ENCODE measurements at regions not wholly inside any gene's neighbourhood (a gene's known extent, or its start where the extent isn't known, plus 50 kb on each side); places are given as distances from the start of the nearest gene placed in this dataset.
"Not testable (repeated sequence)": the region's sequence is repeated elsewhere in the genome, so short reads cannot be mapped to it uniquely, and the experiment has no call there.

DNA sequence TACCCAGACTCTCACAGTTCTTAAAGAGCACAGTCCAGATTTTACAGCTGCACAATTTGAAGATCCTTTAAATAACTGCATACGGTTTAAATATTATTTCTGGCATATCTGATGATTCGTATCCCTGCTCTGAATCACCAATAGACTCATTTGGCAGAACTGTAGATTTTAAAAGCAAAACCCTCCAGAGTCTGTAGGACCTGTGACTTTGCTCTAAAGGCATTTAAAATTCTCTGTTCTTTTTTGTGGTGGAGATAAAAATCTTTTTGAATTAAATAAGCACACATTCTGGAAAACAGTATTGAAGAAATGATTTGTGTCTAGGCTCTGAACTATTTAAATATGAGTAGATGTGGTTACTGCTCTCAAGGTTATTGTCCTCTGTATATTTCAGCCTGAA lies 246.2 kb upstream of the PITX2 start:
- no peaks in the 10 kb centered on the region for H3K36me3 Mint-ChIP-seq
- CTCF ChIA-PET: no interaction called here

GRCh38 chr4:110869862-110870572 lies 247.1 kb upstream of the PITX2 start:
- H3K9me3 Mint-ChIP-seq: peaks cover 0 to 3% (median 0%) of the 10 kb centered on the region in 5 donors
- Histone ChIP-seq H3K9me3 (ENCODE audit: low read length) (no peaks in the 10 kb centered on the region), H3K4me3 (ENCODE audit: low read length) (no peak overlapping the region), H3K27ac (ENCODE audit: low read depth, low read length) (no peak overlapping the region), H3K36me3 (ENCODE audit: insufficient read depth, low read length) (no peaks in the 10 kb centered on the region), H3K27me3 (ENCODE audit: insufficient read depth, low read length, poor library complexity, severe bottlenecking) (no peaks in the 10 kb centered on the region), H3K4me1 (ENCODE audit: insufficient read depth, low read length) (no peaks in the 10 kb centered on the region)
- no peaks in the 10 kb centered on the region for H3K36me3 Mint-ChIP-seq
- DNase-seq: no peak
- H3K4me3 Mint-ChIP-seq: no peak overlapping the region
- H3K27me3 Mint-ChIP-seq: no peaks in the 10 kb centered on the region
- no peak overlapping the region for H3K27ac Mint-ChIP-seq
- POLR2A ChIA-PET: no interaction called here
- CTCF ChIA-PET: no interaction called here
- no peaks in the 10 kb centered on the region for H3K4me1 Mint-ChIP-seq

More for the DNA sequence above, 246.2 kb upstream of the PITX2 start:
- H3K4me3 Mint-ChIP-seq: no peak overlapping the region
- H3K9me3 Mint-ChIP-seq: peaks cover 0 to 3% (median 0%) of the 10 kb centered on the region in 5 donors
- H3K36me3 ChIP-seq (ENCODE audit: insufficient read depth, low read length): no peaks in the 10 kb centered on the region
- POLR2A ChIA-PET: no interaction called here
- no peaks in the 10 kb centered on the region for H3K4me1 ChIP-seq (ENCODE audit: insufficient read depth, low read length)
- H3K4me3 ChIP-seq (ENCODE audit: low read length): no peak overlapping the region
- H3K27me3 Mint-ChIP-seq: no peaks in the 10 kb centered on the region
- H3K9me3 ChIP-seq (ENCODE audit: low read length): no peaks in the 10 kb centered on the region
- no peak for DNase-seq
- H3K4me1 Mint-ChIP-seq: no peaks in the 10 kb centered on the region
- no peaks in the 10 kb centered on the region for H3K27me3 ChIP-seq (ENCODE audit: insufficient read depth, low read length, poor library complexity, severe bottlenecking)
- H3K27ac ChIP-seq (ENCODE audit: low read depth, low read length): no peak overlapping the region
- no peak overlapping the region for H3K27ac Mint-ChIP-seq

- CTCF ChIA-PET; H3K27me3 ChIP-seq (ENCODE audit: insufficient read depth, low read length, poor library complexity, severe bottlenecking); H3K9me3 Mint-ChIP-seq; H3K4me1 Mint-ChIP-seq; H3K9me3 ChIP-seq (ENCODE audit: low read length); H3K4me1 ChIP-seq (ENCODE audit: insufficient read depth, low read length); POLR2A ChIA-PET; H3K4me3 ChIP-seq (ENCODE audit: low read length); H3K27ac Mint-ChIP-seq; DNase-seq; H3K27me3 Mint-ChIP-seq; H3K4me3 Mint-ChIP-seq; H3K36me3 Mint-ChIP-seq; H3K36me3 ChIP-seq (ENCODE audit: insufficient read depth, low read length); H3K27ac ChIP-seq (ENCODE audit: low read depth, low read length): not testable (repeated sequence)
Observed at GRCh38 chr4:110876214-110876613, 253.3 kb upstream of the PITX2 start.

DNA sequence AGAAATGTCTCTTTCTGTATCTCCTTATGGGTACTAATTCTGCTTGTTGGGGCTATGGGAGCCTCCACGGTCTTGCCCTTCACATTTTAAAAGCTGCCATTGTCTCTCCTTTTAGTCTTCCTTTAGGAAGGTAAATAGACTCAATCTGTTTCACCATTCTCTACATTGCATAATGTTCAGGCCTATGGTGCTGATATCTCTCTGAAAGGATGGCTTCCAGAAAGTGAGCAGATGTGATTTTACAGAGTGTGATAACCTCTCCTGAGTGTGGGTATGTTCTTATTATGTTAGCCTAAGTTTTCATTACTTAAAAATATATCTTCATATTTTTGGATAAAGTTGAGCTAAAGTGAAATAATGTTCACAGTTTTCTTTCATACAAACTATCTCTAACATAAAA lies 254.0 kb upstream of the PITX2 start:
- Histone ChIP-seq H3K27ac (ENCODE audit: low read depth, low read length) (no peak overlapping the region), H3K4me1 (ENCODE audit: insufficient read depth, low read length) (no peaks in the 10 kb centered on the region), H3K9me3 (ENCODE audit: low read length) (no peaks in the 10 kb centered on the region), H3K4me3 (ENCODE audit: low read length) (no peak overlapping the region), H3K36me3 (ENCODE audit: insufficient read depth, low read length) (no peaks in the 10 kb centered on the region), H3K27me3 (ENCODE audit: insufficient read depth, low read length, poor library complexity, severe bottlenecking) (no peaks in the 10 kb centered on the region)
- ChIA-PET CTCF (no interaction called here), POLR2A (no interaction called here)
- Mint-ChIP-seq H3K4me3 (no peak overlapping the region), H3K36me3 (no peaks in the 10 kb centered on the region), H3K27ac (no peak overlapping the region), H3K9me3 (peaks cover 0 to 7% (median 5%) of the 10 kb centered on the region in 5 donors), H3K4me1 (no peaks in the 10 kb centered on the region), H3K27me3 (no peaks in the 10 kb centered on the region)
- no peak for DNase-seq

DNA sequence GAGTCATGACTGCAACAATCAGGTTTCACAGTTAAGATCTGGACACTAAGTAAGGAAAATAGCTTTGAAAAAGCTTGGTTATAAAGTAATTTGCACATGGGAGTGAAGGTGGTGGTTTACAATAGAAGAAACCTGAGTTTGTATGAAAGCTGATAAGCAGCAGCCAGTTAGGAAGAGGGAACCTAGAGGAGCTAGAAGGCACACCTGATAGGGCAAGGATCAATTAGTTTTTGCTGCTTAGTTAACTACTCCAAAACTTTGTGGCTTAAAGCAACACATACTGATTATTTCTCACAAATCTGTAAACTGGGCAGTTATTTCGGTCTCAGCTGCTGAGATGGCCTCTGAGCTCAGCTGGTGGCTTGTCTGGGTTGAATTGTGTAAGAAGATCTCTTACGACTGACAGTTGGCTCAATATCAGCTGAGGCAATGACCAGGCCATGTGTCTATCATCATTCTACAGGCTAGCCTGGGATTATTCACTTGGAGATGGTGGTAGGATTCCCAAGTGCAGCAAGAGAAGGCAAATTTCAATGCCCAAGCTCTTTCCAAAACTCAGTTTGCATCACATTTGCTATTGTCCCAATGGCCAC lies 255.0 kb upstream of the PITX2 start:
- no peaks in the 10 kb centered on the region for H3K36me3 Mint-ChIP-seq
- Histone ChIP-seq H3K4me1 (ENCODE audit: insufficient read depth, low read length) (no peaks in the 10 kb centered on the region), H3K36me3 (ENCODE audit: insufficient read depth, low read length) (no peaks in the 10 kb centered on the region), H3K27me3 (ENCODE audit: insufficient read depth, low read length, poor library complexity, severe bottlenecking) (no peaks in the 10 kb centered on the region), H3K9me3 (ENCODE audit: low read length) (no peaks in the 10 kb centered on the region), H3K4me3 (ENCODE audit: low read length) (no peak overlapping the region), H3K27ac (ENCODE audit: low read depth, low read length) (no peak overlapping the region)
- DNase-seq: no peak
- no peak overlapping the region for H3K27ac Mint-ChIP-seq
- CTCF ChIA-PET: no interaction called here
- no peaks in the 10 kb centered on the region for H3K27me3 Mint-ChIP-seq
- H3K4me3 Mint-ChIP-seq: no peak overlapping the region
- POLR2A ChIA-PET: no interaction called here
- peaks cover 0 to 10% (median 5%) of the 10 kb centered on the region in 5 donors for H3K9me3 Mint-ChIP-seq
- H3K4me1 Mint-ChIP-seq: no peaks in the 10 kb centered on the region

DNA sequence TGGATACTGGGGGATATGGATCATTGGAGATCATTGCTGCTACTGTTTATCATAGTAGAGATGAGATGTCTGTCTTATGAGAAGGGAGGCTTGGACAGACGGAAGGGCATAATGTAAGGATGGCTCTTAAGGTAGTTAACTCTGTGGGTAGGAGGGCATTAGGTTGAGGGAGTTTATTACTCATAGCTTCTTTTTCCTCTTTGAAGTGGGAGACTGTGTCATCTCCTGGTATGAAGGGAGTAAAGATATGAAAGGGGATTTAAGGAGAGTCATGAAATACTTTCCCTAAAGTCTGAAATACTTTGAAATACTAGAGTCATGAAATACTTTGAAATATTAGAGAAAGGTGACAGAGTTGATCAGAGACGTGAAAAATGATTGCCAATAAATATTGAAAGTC lies 255.5 kb upstream of the PITX2 start:
- no peak overlapping the region for H3K4me3 Mint-ChIP-seq
- Histone ChIP-seq H3K36me3 (ENCODE audit: insufficient read depth, low read length) (no peaks in the 10 kb centered on the region), H3K9me3 (ENCODE audit: low read length) (no peaks in the 10 kb centered on the region), H3K27ac (ENCODE audit: low read depth, low read length) (no peak overlapping the region), H3K27me3 (ENCODE audit: insufficient read depth, low read length, poor library complexity, severe bottlenecking) (no peaks in the 10 kb centered on the region), H3K4me1 (ENCODE audit: insufficient read depth, low read length) (no peaks in the 10 kb centered on the region), H3K4me3 (ENCODE audit: low read length) (no peak overlapping the region)
- no peaks in the 10 kb centered on the region for H3K27me3 Mint-ChIP-seq
- CTCF ChIA-PET: no interaction called here
- H3K4me1 Mint-ChIP-seq: no peaks in the 10 kb centered on the region
- H3K36me3 Mint-ChIP-seq: no peaks in the 10 kb centered on the region
- H3K27ac Mint-ChIP-seq: no peak overlapping the region
- no peak for DNase-seq
- POLR2A ChIA-PET: no interaction called here
- peaks cover 0 to 11% (median 5%) of the 10 kb centered on the region in 5 donors for H3K9me3 Mint-ChIP-seq

- Histone ChIP-seq H3K36me3 (ENCODE audit: insufficient read depth, low read length) (no peaks in the 10 kb centered on the region), H3K9me3 (ENCODE audit: low read length) (no peaks in the 10 kb centered on the region), H3K4me3 (ENCODE audit: low read length) (no peak overlapping the region), H3K4me1 (ENCODE audit: insufficient read depth, low read length) (no peaks in the 10 kb centered on the region), H3K27ac (ENCODE audit: low read depth, low read length) (no peak overlapping the region), H3K27me3 (ENCODE audit: insufficient read depth, low read length, poor library complexity, severe bottlenecking) (no peaks in the 10 kb centered on the region)
- ChIA-PET POLR2A (no interaction called here), CTCF (no interaction called here)
- no peak overlapping the region for H3K4me3 Mint-ChIP-seq
- DNase-seq: no peak
- no peaks in the 10 kb centered on the region for H3K27me3 Mint-ChIP-seq
- no peaks in the 10 kb centered on the region for H3K36me3 Mint-ChIP-seq
- H3K27ac Mint-ChIP-seq: no peak overlapping the region
- H3K4me1 Mint-ChIP-seq: no peaks in the 10 kb centered on the region
- H3K9me3 Mint-ChIP-seq: peaks cover 0 to 11% (median 5%) of the 10 kb centered on the region in 5 donors
Observed at GRCh38 chr4:110878956-110879355, 256.1 kb upstream of the PITX2 start.

DNA sequence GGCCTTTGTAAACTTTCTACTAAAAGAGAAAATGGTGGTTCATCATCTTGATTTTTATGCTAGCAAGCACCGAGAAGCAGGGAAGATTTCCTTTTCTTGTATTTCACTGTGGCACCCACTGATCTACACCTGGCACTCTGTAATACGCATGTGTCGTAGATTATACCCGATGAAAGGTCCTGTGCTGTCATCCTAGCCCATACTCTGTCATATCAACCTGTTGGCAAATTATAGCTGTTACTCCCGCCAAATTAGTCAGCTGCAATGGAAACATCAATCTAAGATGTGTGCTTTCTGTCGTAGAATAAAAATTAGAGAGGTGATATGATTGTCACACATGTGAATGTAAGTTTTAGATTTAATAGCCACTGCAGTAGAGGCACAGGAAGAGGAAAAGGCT lies 263.4 kb upstream of the PITX2 start:
- Histone ChIP-seq H3K4me1 (ENCODE audit: insufficient read depth, low read length) (no peaks in the 10 kb centered on the region), H3K36me3 (ENCODE audit: insufficient read depth, low read length) (no peaks in the 10 kb centered on the region), H3K27me3 (ENCODE audit: insufficient read depth, low read length, poor library complexity, severe bottlenecking) (no peaks in the 10 kb centered on the region), H3K4me3 (ENCODE audit: low read length) (no peak overlapping the region), H3K9me3 (ENCODE audit: low read length) (no peaks in the 10 kb centered on the region), H3K27ac (ENCODE audit: low read depth, low read length) (no peak overlapping the region)
- Mint-ChIP-seq H3K4me3 (no peak overlapping the region), H3K27me3 (no peaks in the 10 kb centered on the region), H3K36me3 (no peaks in the 10 kb centered on the region), H3K9me3 (peaks cover 0 to 12% (median 0%) of the 10 kb centered on the region in 5 donors), H3K27ac (no peak overlapping the region), H3K4me1 (no peaks in the 10 kb centered on the region)
- POLR2A ChIA-PET: no interaction called here
- CTCF ChIA-PET: no interaction called here
- DNase-seq: no peak
